HG02970 (cell line): ENCODE measurements at regions not wholly inside any gene's neighbourhood (a gene's known extent, or its start where the extent isn't known, plus 50 kb on each side); places are given as distances from the start of the nearest gene placed in this dataset.

Source experiments
- ATAC-seq: cut with Tn5 transposase; IDR thresholded peaks from one replicate; pipeline ENCODE4 v1.9.1; 2021; ENCODE audit warnings: mild to moderate bottlenecking, moderate library complexity, moderate number of reproducible peaks; ENCODE audit not compliant: unreplicated experiment, low FRiP score

DNA sequence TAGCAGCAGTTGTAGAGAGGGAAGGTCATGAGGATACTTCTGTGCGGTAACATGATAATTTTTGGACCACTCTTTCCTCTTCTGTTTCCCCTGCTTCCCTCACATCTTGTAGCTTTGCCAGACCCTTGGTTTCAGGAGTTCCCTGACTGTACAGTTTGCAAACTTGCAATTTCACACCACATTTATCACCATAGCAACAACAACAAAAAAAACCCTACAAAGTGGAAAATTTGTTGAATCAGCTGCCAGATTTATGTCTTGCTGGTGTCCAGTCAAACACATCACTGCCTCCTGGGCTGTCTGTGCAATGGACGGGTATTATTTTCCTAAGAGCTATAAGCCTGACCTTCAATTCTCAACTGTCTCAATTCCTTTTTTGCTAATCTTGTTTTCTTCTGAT is 751.6 kb downstream of the TLR4 start:
- ATAC-seq = no peak

GRCh38 chr9:118457171-118458000 is 753.2 kb downstream of the TLR4 start:
- ATAC-seq = no peak

DNA sequence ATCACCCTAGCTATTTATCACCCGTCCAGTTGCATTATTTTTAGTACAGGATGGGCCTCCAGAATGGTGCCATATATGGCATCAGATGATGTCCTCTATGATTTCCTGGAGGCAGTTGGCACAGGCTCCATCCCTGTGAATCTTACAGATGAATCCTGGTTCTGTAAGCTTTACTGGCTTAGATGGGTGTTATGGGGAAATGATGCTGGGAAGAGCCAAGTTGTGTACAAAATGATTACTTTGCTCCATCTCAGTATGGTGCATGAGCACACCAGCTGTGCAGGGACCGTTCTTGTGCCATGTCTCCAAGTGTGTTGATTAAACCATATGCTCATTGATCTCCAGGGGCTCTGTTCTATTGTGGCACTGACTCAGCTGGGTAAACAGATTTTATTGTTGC is 755.7 kb downstream of the TLR4 start:
- ATAC-seq = no peak

- no peak for ATAC-seq
These were observed 759.2 kb downstream of the TLR4 start for GRCh38 chr9:118463419-118463818.

DNA sequence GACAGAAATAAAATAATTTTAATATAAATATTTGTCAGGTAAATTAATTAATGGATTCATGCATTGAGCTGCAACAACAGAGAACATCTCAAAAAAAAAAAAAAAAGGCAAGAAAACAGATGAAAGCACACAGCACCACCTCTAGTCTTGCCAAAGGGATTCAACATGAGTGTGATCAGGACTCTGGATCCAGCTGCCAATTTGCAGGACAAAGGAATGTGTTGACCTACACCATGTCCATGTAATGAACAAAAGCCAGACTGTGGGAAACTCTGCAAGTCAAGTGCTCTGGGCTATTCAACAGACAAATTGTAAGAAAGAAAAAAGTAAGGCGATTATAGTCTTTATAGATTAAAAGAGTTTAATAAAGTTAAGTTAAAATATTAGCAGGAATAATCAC is 769.3 kb downstream of the TLR4 start:
- ATAC-seq = no peak

GRCh38 chr9:118478752-118479151 is 774.5 kb downstream of the TLR4 start:
- no peak for ATAC-seq

DNA sequence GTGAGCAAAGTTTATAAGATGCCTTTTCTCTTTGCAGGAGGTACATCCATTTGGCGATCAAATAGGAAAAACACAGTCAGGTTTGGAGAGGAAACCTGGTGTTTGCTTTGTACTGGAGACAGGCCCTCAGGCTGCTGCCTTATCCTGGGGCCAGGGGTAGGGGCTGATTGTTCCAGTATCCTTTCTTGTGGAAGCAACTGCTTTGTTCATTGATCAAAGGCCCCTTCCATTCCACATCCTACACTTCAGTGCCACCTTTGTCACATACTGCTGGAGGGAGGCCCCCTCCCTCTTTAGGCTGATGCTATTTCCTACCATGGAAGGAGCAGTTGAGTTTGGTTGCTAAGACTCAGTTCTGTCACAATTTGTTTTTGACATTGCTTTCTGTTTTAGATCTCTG is 778.1 kb downstream of the TLR4 start:
- ATAC-seq = no peak

DNA sequence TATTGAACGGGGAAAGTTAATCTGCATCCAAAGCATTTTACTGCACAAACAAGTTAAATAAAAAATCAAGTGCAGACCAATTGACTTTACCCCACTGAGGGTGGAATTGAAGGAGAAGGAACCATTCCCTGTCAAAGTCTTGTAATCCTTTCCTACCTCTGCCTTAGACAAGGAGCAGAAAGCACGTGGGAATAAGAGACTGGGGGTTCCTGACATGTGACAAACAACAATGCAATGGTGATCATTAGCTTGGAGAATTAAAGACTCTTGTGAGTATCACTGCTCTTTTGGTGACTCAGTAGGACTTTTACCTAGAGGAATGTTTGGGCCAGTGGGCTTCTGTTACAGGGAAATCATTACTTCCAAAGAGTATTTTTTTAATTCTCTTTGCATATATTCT is 779.5 kb downstream of the TLR4 start:
- no peak for ATAC-seq

- ATAC-seq = no peak
These were observed 799.0 kb downstream of the TLR4 start for GRCh38 chr9:118503236-118503635.

DNA sequence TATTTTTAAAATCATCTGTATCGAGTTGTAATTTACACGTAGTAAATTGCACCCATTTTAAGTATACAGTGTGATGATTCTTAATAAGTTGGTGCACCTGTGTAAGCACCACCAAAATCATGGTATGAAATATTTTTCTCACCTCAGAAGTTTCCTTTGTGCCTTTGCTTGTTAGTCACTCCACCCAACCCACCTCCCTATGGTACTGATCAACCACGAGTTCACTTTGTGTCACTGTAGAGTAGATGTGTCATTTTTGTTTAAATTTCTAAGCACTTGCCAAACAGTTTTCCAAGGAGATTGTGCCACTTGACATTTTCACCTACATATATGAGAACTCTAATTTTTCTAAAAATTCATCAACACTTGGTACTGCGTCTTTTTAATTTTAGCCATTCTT is 806.5 kb downstream of the TLR4 start:
- no peak for ATAC-seq

DNA sequence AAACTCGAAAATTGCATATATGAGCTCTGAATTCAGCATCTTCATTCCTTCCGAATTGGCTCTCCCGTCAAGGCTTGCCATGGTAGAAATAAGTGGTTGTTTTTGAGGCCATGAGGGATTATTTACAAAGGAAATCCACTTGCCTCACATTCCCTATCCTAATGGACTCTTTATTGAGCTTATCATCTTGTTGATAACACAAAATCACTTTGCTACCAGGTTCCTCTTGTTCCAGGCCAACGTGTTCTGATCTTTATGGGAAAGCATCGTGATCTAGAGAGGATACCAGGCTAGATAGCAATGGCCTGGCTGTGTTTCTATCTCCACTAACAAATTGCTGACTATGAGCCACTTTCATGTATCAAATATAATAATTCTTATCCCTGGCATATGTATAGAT is 811.7 kb downstream of the TLR4 start:
- no peak for ATAC-seq

DNA sequence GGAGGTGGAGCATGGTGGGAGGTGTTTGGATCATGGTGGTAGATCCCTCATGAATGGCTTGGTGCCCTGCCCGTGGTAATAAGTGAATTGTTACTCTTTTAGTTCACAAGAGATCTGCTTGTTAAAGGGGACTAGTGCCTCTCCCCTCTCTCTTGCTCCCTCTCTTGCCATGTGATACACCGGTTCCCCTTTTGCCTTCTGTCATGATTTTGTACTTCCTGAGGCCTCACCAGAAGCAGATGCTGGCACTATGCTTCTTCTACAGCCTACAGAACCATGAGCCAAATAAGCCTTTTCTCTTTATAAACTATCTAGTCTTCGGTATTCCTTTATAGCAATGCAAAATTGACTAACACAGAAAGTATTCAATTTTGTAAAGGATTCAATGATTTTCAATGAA is 817.1 kb downstream of the TLR4 start:
- ATAC-seq = no peak

GRCh38 chr9:118522093-118523028 is 818.2 kb downstream of the TLR4 start:
- peak; percentile 89 for ATAC-seq

DNA sequence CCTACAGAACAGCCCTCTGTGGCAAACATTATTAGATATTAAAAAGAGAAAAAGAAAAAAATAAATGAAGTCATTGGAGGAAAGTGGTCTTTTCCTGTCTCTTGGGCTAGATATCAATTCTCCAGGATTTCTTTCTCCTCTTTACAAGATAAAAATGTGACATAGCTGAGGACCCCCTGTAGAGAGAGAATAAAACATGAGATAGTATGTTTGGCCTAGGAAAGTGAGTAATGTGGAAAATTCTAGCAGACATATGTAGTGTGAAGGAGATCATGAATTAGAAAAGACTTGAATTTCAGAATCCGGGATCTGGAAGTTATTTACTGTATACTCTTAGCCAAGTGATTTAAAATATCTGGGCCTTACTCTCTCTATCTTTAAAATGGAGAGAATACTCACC is 823.1 kb downstream of the TLR4 start:
- ATAC-seq = no peak

DNA sequence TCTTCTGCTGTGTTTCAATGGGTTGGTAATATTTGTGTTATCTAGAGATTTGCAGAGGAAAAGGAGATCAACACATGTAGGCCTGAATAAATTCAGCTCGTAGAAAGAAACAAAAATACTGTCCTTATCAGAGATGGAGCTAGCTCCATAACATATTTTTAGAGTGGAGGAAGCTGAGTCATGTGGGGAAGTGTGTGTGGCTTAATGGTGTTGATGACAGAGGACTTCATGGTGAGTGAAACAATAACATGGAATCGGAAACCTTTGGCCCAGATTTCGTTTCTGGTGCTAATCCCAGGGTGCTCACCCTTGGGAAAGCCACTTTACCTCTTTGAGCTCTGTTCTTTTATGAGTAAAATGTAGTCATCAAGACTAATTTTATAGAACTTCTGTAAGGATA is 825.0 kb downstream of the TLR4 start:
- no peak for ATAC-seq

GRCh38 chr9:118529624-118530214 is 825.5 kb downstream of the TLR4 start:
- no peak for ATAC-seq

DNA sequence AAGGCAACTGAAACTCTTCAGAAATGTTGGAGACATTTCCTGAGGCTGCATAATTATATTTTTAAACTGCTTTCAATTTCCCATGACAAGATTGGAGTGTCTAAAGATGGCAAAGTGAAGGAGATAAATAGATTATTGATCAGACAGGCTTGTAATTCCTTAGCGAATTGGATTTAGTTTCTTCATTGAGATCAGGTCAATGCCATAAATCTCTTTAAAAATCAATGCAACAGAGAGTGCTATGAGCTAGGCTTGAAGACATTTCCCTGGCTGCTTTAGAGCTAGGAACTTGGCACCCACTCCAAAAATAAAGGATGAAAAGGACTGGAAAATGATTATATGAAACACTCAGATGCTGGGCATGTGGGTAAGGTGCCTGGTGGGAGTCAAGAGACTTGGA is 828.4 kb downstream of the TLR4 start:
- ATAC-seq = no peak

DNA sequence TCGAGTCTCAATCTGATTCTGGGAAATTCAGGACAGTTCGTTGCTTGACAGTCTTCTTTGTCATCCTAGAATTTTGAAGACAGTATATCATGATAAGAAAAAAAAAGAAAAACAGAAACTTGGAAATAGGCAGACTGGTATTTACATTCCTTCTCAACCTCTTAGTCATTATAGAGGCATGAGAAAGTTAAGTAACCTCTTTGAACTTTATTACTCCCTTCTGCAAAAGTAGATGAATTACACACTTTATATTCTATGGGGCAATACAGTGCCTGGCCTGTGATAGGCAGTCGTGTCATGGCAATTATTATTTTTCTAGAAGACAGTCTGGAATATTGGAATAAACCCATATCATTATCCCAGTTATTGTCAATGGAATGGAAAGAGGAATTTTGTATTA is 828.9 kb downstream of the TLR4 start:
- no peak for ATAC-seq

DNA sequence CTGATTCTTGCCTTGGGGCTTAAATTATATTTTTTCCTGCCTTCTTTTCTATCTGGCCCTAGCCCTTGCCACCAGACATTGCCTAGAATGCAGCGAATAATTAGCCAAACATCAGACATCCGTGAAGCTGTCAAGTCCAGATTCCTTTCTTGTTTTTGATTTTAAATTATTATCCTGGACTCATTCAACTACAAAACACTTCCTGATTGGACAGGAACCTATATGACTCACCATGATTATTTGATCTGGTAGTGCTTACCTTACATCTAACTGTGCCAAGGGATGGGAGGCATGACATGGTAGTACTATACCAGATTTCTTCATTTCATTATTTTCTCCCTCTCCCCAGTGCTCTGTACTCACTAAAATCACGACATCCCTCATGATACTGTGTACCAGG is 829.6 kb downstream of the TLR4 start:
- no peak for ATAC-seq

GRCh38 chr9:118536153-118536552 is 832.0 kb downstream of the TLR4 start:
- no peak for ATAC-seq

- ATAC-seq = no peak
These were observed 830.3 kb downstream of the BRINP1 start for GRCh38 chr9:118538959-118539358.
